ENCODE measurements at regions not wholly inside any gene's neighbourhood (a gene's known extent, or its start where the extent isn't known, plus 50 kb on each side); places are given as distances from the start of the nearest gene placed in this dataset.

GRCh38 chr2:146985753-146986152 is 859.1 kb upstream of the ACVR2A start:
- H3K27me3 Mint-ChIP-seq (ENCODE audit: low read depth, unreplicated experiment), result no peaks in the 10 kb centered on the region
- Histone ChIP-seq H3K4me3 (ENCODE audit: insufficient read depth, low read depth, low read length) (no peak overlapping the region), H3K36me3 (ENCODE audit: insufficient read depth, low read length) (no peaks in the 10 kb centered on the region), H3K4me1 (ENCODE audit: insufficient read depth, low read length) (peaks cover 9% of the 10 kb centered on the region), H3K4me2 (ENCODE audit: low read length) (no peak overlapping the region), H3K79me2 (ENCODE audit: insufficient read depth, low read length) (no peaks in the 10 kb centered on the region), H3K9me3 (ENCODE audit: insufficient read depth, low read depth, low read length) (no peaks in the 10 kb centered on the region), H4K20me1 (ENCODE audit: insufficient read depth, low read length) (no peaks in the 10 kb centered on the region), H3K27ac (ENCODE audit: low read depth, low read length) (no peak overlapping the region), H3K9ac (ENCODE audit: low read length) (no peak overlapping the region), H2AFZ (ENCODE audit: low read depth, low read length) (no peak overlapping the region), H3K27me3 (ENCODE audit: insufficient read depth, low read length) (no peaks in the 10 kb centered on the region)
- H3K27ac Mint-ChIP-seq (ENCODE audit: unreplicated experiment), result no peak overlapping the region
- DNase-seq (ENCODE audit: low read depth) (no peak), FAIRE-seq (no peak)
- no peaks in the 10 kb centered on the region for H3K36me3 Mint-ChIP-seq (ENCODE audit: low read depth, unreplicated experiment)
- no peak overlapping the region for H3K4me3 Mint-ChIP-seq (ENCODE audit: unreplicated experiment)
- no peaks in the 10 kb centered on the region for H3K4me1 Mint-ChIP-seq (ENCODE audit: low read depth, unreplicated experiment)
- TF ChIP-seq CTCF (IDR thresholded peaks at IDR 0.05; ENCODE audit: insufficient read depth, low read depth, low read length) (no peak), EZH2 (IDR thresholded peaks at IDR 0.05; ENCODE audit: insufficient read depth, low read length) (no peak)
- peaks cover 2% of the 10 kb centered on the region for H3K9me3 Mint-ChIP-seq (ENCODE audit: unreplicated experiment)

- H3K9me3 Mint-ChIP-seq (ENCODE audit: unreplicated experiment), result peaks cover 4% of the 10 kb centered on the region
- H3K4me1 ChIP-seq (ENCODE audit: insufficient read depth, low read length), result peaks cover 6% of the 10 kb centered on the region
- H3K4me1 Mint-ChIP-seq (ENCODE audit: low read depth, unreplicated experiment), result no peaks in the 10 kb centered on the region
- H3K9me3 ChIP-seq (ENCODE audit: insufficient read depth, low read depth, low read length), result no peaks in the 10 kb centered on the region
- H3K9ac ChIP-seq (ENCODE audit: low read length), result no peak overlapping the region
- no peak overlapping the region for H2AFZ ChIP-seq (ENCODE audit: low read depth, low read length)
- no peak overlapping the region for H3K4me2 ChIP-seq (ENCODE audit: low read length)
- no peaks in the 10 kb centered on the region for H3K36me3 ChIP-seq (ENCODE audit: insufficient read depth, low read length)
- H3K79me2 ChIP-seq (ENCODE audit: insufficient read depth, low read length), result no peaks in the 10 kb centered on the region
- no peak overlapping the region for H3K4me3 ChIP-seq (ENCODE audit: insufficient read depth, low read depth, low read length)
- TF ChIP-seq EZH2 (IDR thresholded peaks at IDR 0.05; ENCODE audit: insufficient read depth, low read length), result no peak
- TF ChIP-seq CTCF (IDR thresholded peaks at IDR 0.05; ENCODE audit: insufficient read depth, low read depth, low read length), result no peak
- no peaks in the 10 kb centered on the region for H3K36me3 Mint-ChIP-seq (ENCODE audit: low read depth, unreplicated experiment)
- no peaks in the 10 kb centered on the region for H3K27me3 ChIP-seq (ENCODE audit: insufficient read depth, low read length)
- no peak overlapping the region for H3K27ac ChIP-seq (ENCODE audit: low read depth, low read length)
- no peak overlapping the region for H3K4me3 Mint-ChIP-seq (ENCODE audit: unreplicated experiment)
- H3K27ac Mint-ChIP-seq (ENCODE audit: unreplicated experiment), result no peak overlapping the region
- H4K20me1 ChIP-seq (ENCODE audit: insufficient read depth, low read length), result no peaks in the 10 kb centered on the region
- DNase-seq (ENCODE audit: low read depth) (no peak), FAIRE-seq (no peak)
- no peaks in the 10 kb centered on the region for H3K27me3 Mint-ChIP-seq (ENCODE audit: low read depth, unreplicated experiment)
Observed at GRCh38 chr2:146984014-146984413, 860.8 kb upstream of the ACVR2A start.

GRCh38 chr2:146982393-146982846 is 862.4 kb upstream of the ACVR2A start:
- peak; percentile 94 for DNase-seq (ENCODE audit: low read depth)
- Mint-ChIP-seq H3K4me3 (ENCODE audit: unreplicated experiment) (no peak overlapping the region), H3K27me3 (ENCODE audit: low read depth, unreplicated experiment) (no peaks in the 10 kb centered on the region), H3K4me1 (ENCODE audit: low read depth, unreplicated experiment) (no peaks in the 10 kb centered on the region), H3K9me3 (ENCODE audit: unreplicated experiment) (peaks cover 4% of the 10 kb centered on the region), H3K27ac (ENCODE audit: unreplicated experiment) (no peak overlapping the region), H3K36me3 (ENCODE audit: low read depth, unreplicated experiment) (no peaks in the 10 kb centered on the region)
- Histone ChIP-seq H3K79me2 (ENCODE audit: insufficient read depth, low read length) (no peaks in the 10 kb centered on the region), H2AFZ (ENCODE audit: low read depth, low read length) (no peak overlapping the region), H3K4me2 (ENCODE audit: low read length) (no peak overlapping the region), H3K4me1 (ENCODE audit: insufficient read depth, low read length) (peaks cover 6% of the 10 kb centered on the region), H3K4me3 (ENCODE audit: insufficient read depth, low read depth, low read length) (no peak overlapping the region), H3K9ac (ENCODE audit: low read length) (no peak overlapping the region), H3K36me3 (ENCODE audit: insufficient read depth, low read length) (no peaks in the 10 kb centered on the region), H3K27me3 (ENCODE audit: insufficient read depth, low read length) (no peaks in the 10 kb centered on the region), H3K27ac (ENCODE audit: low read depth, low read length) (peak overlapping the region; percentile 14), H4K20me1 (ENCODE audit: insufficient read depth, low read length) (no peaks in the 10 kb centered on the region), H3K9me3 (ENCODE audit: insufficient read depth, low read depth, low read length) (no peaks in the 10 kb centered on the region)
- no peak for TF ChIP-seq CTCF (IDR thresholded peaks at IDR 0.05; ENCODE audit: insufficient read depth, low read depth, low read length)
- no peak for TF ChIP-seq EZH2 (IDR thresholded peaks at IDR 0.05; ENCODE audit: insufficient read depth, low read length)
- FAIRE-seq, result no peak

Measured in astrocyte (in vitro differentiated cells and primary cell).